Calu3 (cell line): ENCODE measurements at regions not wholly inside any gene's neighbourhood (a gene's known extent, or its start where the extent isn't known, plus 50 kb on each side); places are given as distances from the start of the nearest gene placed in this dataset.

Experiments
- BruUV-seq: library from RNA; stranded (reverse); fragments of 400-500 nt; replicated peaks from 2 replicates; lab custom pipeline; 2021; lab: Mats Ljungman, UMichigan
- CTCF ChIA-PET: fragments of 300-600 bp; sonication (Branson Sonifier 250); formaldehyde crosslinking; loops from one replicate; lab custom pipeline; 2022; ENCODE audit warnings: antibody characterized with exemption; lab: Charles Lee
- DNase-seq: peaks from one replicate; pipeline ENCODE4 v3.0.0; 2022
- H3K27ac Mint-ChIP-seq: one replicate; pipeline ENCODE4 v1.8.0; 2022; ENCODE audit warnings: mixed read lengths; ENCODE audit not compliant: unreplicated experiment
- H3K27me3 Mint-ChIP-seq: one replicate; pipeline ENCODE4 v1.8.0; 2022; ENCODE audit warnings: mixed read lengths; ENCODE audit not compliant: unreplicated experiment
- H3K36me3 Mint-ChIP-seq: one replicate; pipeline ENCODE4 v1.8.0; 2022; ENCODE audit warnings: mild to moderate bottlenecking, moderate library complexity, mixed read lengths; ENCODE audit not compliant: insufficient read depth, unreplicated experiment
- H3K4me1 Mint-ChIP-seq: one replicate; pipeline ENCODE4 v1.8.0; 2022; ENCODE audit warnings: mild to moderate bottlenecking, low read depth, mixed read lengths; ENCODE audit not compliant: unreplicated experiment
- H3K4me3 Mint-ChIP-seq: one replicate; pipeline ENCODE4 v1.8.0; 2022; ENCODE audit warnings: mild to moderate bottlenecking, low read depth, moderate library complexity, mixed read lengths; ENCODE audit not compliant: unreplicated experiment
- H3K9me3 Mint-ChIP-seq: one replicate; pipeline ENCODE4 v1.8.0; 2022; ENCODE audit warnings: low read depth, mixed read lengths; ENCODE audit not compliant: unreplicated experiment
- intact Hi-C: fragments of 100-400 bp; cut with micrococcal nuclease; formaldehyde crosslinking; loops from one replicate; pipeline ENCODE4 v1.10.0; 2022; ENCODE audit not compliant: unreplicated experiment
- TF ChIP-seq, protein P1 (sequence below): fragments of 200-600 bp; IDR thresholded peaks from one replicate; pipeline ENCODE4 v1.8.0; 2022; ENCODE audit warnings: antibody characterized with exemption; ENCODE audit not compliant: unreplicated experiment

- CTCF ChIA-PET: no interaction called here
- Mint-ChIP-seq H3K36me3 (peaks cover 5% of the 10 kb centered on the region), H3K27me3 (no peaks in the 10 kb centered on the region), H3K4me1 (peaks cover 35% of the 10 kb centered on the region), H3K4me3 (peak overlapping the region; percentile 42), H3K9me3 (peaks cover 6% of the 10 kb centered on the region), H3K27ac (peak overlapping the region; percentile 96)
- BruUV-seq: no TSS peak
- TF ChIP-seq, protein P1, sequence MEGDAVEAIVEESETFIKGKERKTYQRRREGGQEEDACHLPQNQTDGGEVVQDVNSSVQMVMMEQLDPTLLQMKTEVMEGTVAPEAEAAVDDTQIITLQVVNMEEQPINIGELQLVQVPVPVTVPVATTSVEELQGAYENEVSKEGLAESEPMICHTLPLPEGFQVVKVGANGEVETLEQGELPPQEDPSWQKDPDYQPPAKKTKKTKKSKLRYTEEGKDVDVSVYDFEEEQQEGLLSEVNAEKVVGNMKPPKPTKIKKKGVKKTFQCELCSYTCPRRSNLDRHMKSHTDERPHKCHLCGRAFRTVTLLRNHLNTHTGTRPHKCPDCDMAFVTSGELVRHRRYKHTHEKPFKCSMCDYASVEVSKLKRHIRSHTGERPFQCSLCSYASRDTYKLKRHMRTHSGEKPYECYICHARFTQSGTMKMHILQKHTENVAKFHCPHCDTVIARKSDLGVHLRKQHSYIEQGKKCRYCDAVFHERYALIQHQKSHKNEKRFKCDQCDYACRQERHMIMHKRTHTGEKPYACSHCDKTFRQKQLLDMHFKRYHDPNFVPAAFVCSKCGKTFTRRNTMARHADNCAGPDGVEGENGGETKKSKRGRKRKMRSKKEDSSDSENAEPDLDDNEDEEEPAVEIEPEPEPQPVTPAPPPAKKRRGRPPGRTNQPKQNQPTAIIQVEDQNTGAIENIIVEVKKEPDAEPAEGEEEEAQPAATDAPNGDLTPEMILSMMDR: no peak
- intact Hi-C loops: loop anchor here (5.0 to 10.0 kb wide), 3 partner anchors 34 to 187 kb away; no protein-coding TSS in a partner anchor
- peak; percentile 66 for DNase-seq
These were observed 421.2 kb downstream of the CCDC91 start for GRCh38 chr12:28611449-28611848.

- no peak for DNase-seq
- Mint-ChIP-seq H3K36me3 (no peaks in the 10 kb centered on the region), H3K9me3 (peaks cover 5% of the 10 kb centered on the region), H3K27me3 (no peaks in the 10 kb centered on the region), H3K27ac (no peak overlapping the region), H3K4me3 (no peak overlapping the region), H3K4me1 (no peaks in the 10 kb centered on the region)
- no TSS peak for BruUV-seq
- CTCF ChIA-PET: no interaction called here
- intact Hi-C loops: loop anchor here (10.0 kb wide), 2 partner anchors 157 to 193 kb away; no protein-coding TSS in a partner anchor
- TF ChIP-seq, protein P1: no peak
These were observed 427.9 kb downstream of the CCDC91 start for GRCh38 chr12:28618171-28618570.

DNA sequence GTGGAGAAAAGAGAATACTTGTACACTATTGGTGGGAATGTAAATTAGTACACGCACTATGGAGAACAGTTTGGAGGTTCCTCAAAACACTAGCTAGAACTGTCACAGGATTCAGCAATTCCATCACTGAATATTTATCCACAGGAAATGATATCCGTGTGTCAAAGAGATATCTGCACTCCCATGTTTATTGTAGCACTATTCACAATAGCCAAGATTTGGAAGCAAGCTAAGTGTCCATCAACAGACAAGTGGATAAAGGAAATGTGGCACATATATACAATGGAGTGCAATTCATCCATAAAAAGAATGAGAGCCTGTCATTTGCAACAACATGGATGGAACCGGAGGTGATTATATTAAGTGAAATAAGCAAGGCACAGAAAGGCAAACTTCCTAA is 428.5 kb downstream of the CCDC91 start:
- CTCF ChIA-PET: no interaction called here
- H3K27ac Mint-ChIP-seq: no peak overlapping the region

GRCh38 chr12:28620281-28620680 is 430.0 kb downstream of the CCDC91 start:
- CTCF ChIA-PET: no interaction called here
- Mint-ChIP-seq H3K4me1 (no peaks in the 10 kb centered on the region), H3K36me3 (no peaks in the 10 kb centered on the region), H3K9me3 (peaks cover 5% of the 10 kb centered on the region), H3K4me3 (no peak overlapping the region), H3K27ac (no peak overlapping the region), H3K27me3 (no peaks in the 10 kb centered on the region)
- TF ChIP-seq, protein P1: no peak
- no peak for DNase-seq
- intact Hi-C loops: no loop called here
- no TSS peak for BruUV-seq

More for the DNA sequence above, 428.5 kb downstream of the CCDC91 start:
- BruUV-seq: no TSS peak
- H3K36me3 Mint-ChIP-seq: no peaks in the 10 kb centered on the region
- no peak overlapping the region for H3K4me3 Mint-ChIP-seq
- H3K27me3 Mint-ChIP-seq: no peaks in the 10 kb centered on the region
- TF ChIP-seq, protein P1: no peak
- H3K4me1 Mint-ChIP-seq: no peaks in the 10 kb centered on the region
- no peak for DNase-seq
- intact Hi-C loops: loop anchor here (10.0 kb wide), 2 partner anchors 156 to 194 kb away; no protein-coding TSS in a partner anchor
- peaks cover 5% of the 10 kb centered on the region for H3K9me3 Mint-ChIP-seq
